B cell (primary cell): ENCODE measurements at regions not wholly inside any gene's neighbourhood (a gene's known extent, or its start where the extent isn't known, plus 50 kb on each side); places are given as distances from the start of the nearest gene placed in this dataset.

Experiments
- CTCF ChIP-seq: fragments of 200-600 bp; IDR thresholded peaks from one replicate; pipeline ENCODE4 v1.8.0; 2022; ENCODE audit warnings: antibody characterized with exemption, mild to moderate bottlenecking
- EZH2 ChIP-seq: IDR thresholded peaks from 2 replicates; pipeline ENCODE4 v1.6.1; 2012; ENCODE audit warnings: borderline replicate concordance, low read depth, mild to moderate bottlenecking, moderate library complexity, low read length; ENCODE audit not compliant: insufficient read depth, poor library complexity, severe bottlenecking

- no peak for TF ChIP-seq CTCF
- no peak for TF ChIP-seq EZH2
Observed at GRCh38 chr10:24012249-24012803, 196.6 kb upstream of the KIAA1217 start.
